ENCODE measurements at regions not wholly inside any gene's neighbourhood (a gene's known extent, or its start where the extent isn't known, plus 50 kb on each side); places are given as distances from the start of the nearest gene placed in this dataset.

GRCh38 chr1:2950926-2951305 lies 70.4 kb upstream of the ACTRT2 start:
- intact Hi-C loops (cut with micrococcal nuclease; ENCODE audit: unreplicated experiment), result no loop called here
- no peak overlapping the region for H3K4me3 ChIP-seq (ENCODE audit: low read depth, low read length, poor library complexity, severe bottlenecking)
- DNase-seq (ENCODE audit: low spot score), result no peak
- no peaks in the 10 kb centered on the region for H3K4me1 ChIP-seq (ENCODE audit: insufficient read depth, low read length, poor library complexity, severe bottlenecking)
- no TSS peak for BruUV-seq (replicated peaks)
- ChIA-PET POLR2A (ENCODE audit: low non-redundant PET) (no interaction called here), CTCF (no interaction called here)
- H3K36me3 ChIP-seq (ENCODE audit: insufficient read depth, low read length, poor library complexity, severe bottlenecking), result no peaks in the 10 kb centered on the region
- H3K27me3 ChIP-seq (replicated peaks; ENCODE audit: insufficient read depth, low read depth, low read length, poor library complexity), result peaks cover 71% of the 10 kb centered on the region
- TF ChIP-seq EZH2 (IDR thresholded peaks at IDR 0.05; ENCODE audit: borderline replicate concordance, low read depth, low read length, poor library complexity, severe bottlenecking), result no peak
- TF ChIP-seq, protein P1, sequence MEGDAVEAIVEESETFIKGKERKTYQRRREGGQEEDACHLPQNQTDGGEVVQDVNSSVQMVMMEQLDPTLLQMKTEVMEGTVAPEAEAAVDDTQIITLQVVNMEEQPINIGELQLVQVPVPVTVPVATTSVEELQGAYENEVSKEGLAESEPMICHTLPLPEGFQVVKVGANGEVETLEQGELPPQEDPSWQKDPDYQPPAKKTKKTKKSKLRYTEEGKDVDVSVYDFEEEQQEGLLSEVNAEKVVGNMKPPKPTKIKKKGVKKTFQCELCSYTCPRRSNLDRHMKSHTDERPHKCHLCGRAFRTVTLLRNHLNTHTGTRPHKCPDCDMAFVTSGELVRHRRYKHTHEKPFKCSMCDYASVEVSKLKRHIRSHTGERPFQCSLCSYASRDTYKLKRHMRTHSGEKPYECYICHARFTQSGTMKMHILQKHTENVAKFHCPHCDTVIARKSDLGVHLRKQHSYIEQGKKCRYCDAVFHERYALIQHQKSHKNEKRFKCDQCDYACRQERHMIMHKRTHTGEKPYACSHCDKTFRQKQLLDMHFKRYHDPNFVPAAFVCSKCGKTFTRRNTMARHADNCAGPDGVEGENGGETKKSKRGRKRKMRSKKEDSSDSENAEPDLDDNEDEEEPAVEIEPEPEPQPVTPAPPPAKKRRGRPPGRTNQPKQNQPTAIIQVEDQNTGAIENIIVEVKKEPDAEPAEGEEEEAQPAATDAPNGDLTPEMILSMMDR (conservative IDR thresholded peaks at IDR 0.05; ENCODE audit: low read depth, low read length), result no peak
- H3K27ac ChIP-seq (ENCODE audit: low read depth, low read length, poor library complexity, severe bottlenecking), result no peak overlapping the region
- H3K9me3 ChIP-seq (ENCODE audit: low read depth, low read length, poor library complexity, severe bottlenecking), result no peaks in the 10 kb centered on the region

- Histone ChIP-seq H3K9me3 (ENCODE audit: low read depth, low read length, poor library complexity, severe bottlenecking) (peaks cover 6% of the 10 kb centered on the region), H3K27me3 (replicated peaks; ENCODE audit: insufficient read depth, low read depth, low read length, poor library complexity) (peaks cover 61% of the 10 kb centered on the region), H3K4me1 (ENCODE audit: insufficient read depth, low read length, poor library complexity, severe bottlenecking) (no peaks in the 10 kb centered on the region), H3K27ac (ENCODE audit: low read depth, low read length, poor library complexity, severe bottlenecking) (no peak overlapping the region), H3K4me3 (ENCODE audit: low read depth, low read length, poor library complexity, severe bottlenecking) (no peak overlapping the region), H3K36me3 (ENCODE audit: insufficient read depth, low read length, poor library complexity, severe bottlenecking) (no peaks in the 10 kb centered on the region)
- no peak for DNase-seq (ENCODE audit: low spot score)
- ChIA-PET CTCF (no interaction called here), POLR2A (ENCODE audit: low non-redundant PET) (no interaction called here)
- no TSS peak for BruUV-seq (replicated peaks)
- no peak for TF ChIP-seq EZH2 (IDR thresholded peaks at IDR 0.05; ENCODE audit: borderline replicate concordance, low read depth, low read length, poor library complexity, severe bottlenecking)
- TF ChIP-seq, protein P1 (conservative IDR thresholded peaks at IDR 0.05; ENCODE audit: low read depth, low read length), result no peak
- intact Hi-C loops (cut with micrococcal nuclease; ENCODE audit: unreplicated experiment), result no loop called here
Observed at GRCh38 chr1:2951856-2952255, 69.4 kb upstream of the ACTRT2 start.

- no peak for TF ChIP-seq EZH2 (IDR thresholded peaks at IDR 0.05; ENCODE audit: borderline replicate concordance, low read depth, low read length, poor library complexity, severe bottlenecking)
- TF ChIP-seq, protein P1 (conservative IDR thresholded peaks at IDR 0.05; ENCODE audit: low read depth, low read length), result no peak
- Histone ChIP-seq H3K4me1 (ENCODE audit: insufficient read depth, low read length, poor library complexity, severe bottlenecking) (no peaks in the 10 kb centered on the region), H3K36me3 (ENCODE audit: insufficient read depth, low read length, poor library complexity, severe bottlenecking) (no peaks in the 10 kb centered on the region), H3K4me3 (ENCODE audit: low read depth, low read length, poor library complexity, severe bottlenecking) (no peak overlapping the region), H3K9me3 (ENCODE audit: low read depth, low read length, poor library complexity, severe bottlenecking) (peaks cover 10% of the 10 kb centered on the region), H3K27ac (ENCODE audit: low read depth, low read length, poor library complexity, severe bottlenecking) (no peak overlapping the region), H3K27me3 (replicated peaks; ENCODE audit: insufficient read depth, low read depth, low read length, poor library complexity) (peaks cover 56% of the 10 kb centered on the region)
- BruUV-seq (replicated peaks), result no TSS peak
- intact Hi-C loops (cut with micrococcal nuclease; ENCODE audit: unreplicated experiment), result no loop called here
- ChIA-PET POLR2A (ENCODE audit: low non-redundant PET) (no interaction called here), CTCF (no interaction called here)
- no peak for DNase-seq (ENCODE audit: low spot score)
Observed at GRCh38 chr1:2952371-2952770, 68.9 kb upstream of the ACTRT2 start.
